Mesenchymal stem cell (in vitro differentiated cells and primary cell): ENCODE measurements at regions not wholly inside any gene's neighbourhood (a gene's known extent, or its start where the extent isn't known, plus 50 kb on each side); places are given as distances from the start of the nearest gene placed in this dataset.

Experiments
- DNase-seq: peaks from one replicate; pipeline ENCODE4 v3.0.0-alpha.2; 2013
- H2AFZ ChIP-seq: one replicate; pipeline ENCODE4 v1.6.1; 2013; ENCODE audit warnings: low read depth, mild to moderate bottlenecking, control low read depth, inconsistent platforms, low read length, moderate library complexity
- H2AK5ac ChIP-seq: 2 replicates; pipeline ENCODE4 v1.6.1; 2013; ENCODE audit warnings: low read length, moderate library complexity, mild to moderate bottlenecking, inconsistent platforms; ENCODE audit not compliant: severe bottlenecking
- H2BK120ac ChIP-seq: one replicate; pipeline ENCODE4 v1.6.1; 2013; ENCODE audit warnings: low read depth, mild to moderate bottlenecking, inconsistent platforms, low read length, moderate library complexity
- H2BK12ac ChIP-seq, 2 experiments: one replicate each; pipeline ENCODE4 v1.6.1; 2013; ENCODE audit warnings: inconsistent platforms in 2 of 2, low read length in 2 of 2, mild to moderate bottlenecking in 2 of 2, moderate library complexity in 2 of 2, control low read depth in 1 of 2
- H2BK15ac ChIP-seq: one replicate; pipeline ENCODE4 v1.6.1; 2013; ENCODE audit warnings: mild to moderate bottlenecking, low read depth, inconsistent platforms; ENCODE audit not compliant: poor library complexity, severe bottlenecking
- H2BK5ac ChIP-seq: 2 replicates; pipeline ENCODE4 v1.6.1; 2013; ENCODE audit warnings: low read depth, mild to moderate bottlenecking, low read length, control low read depth, inconsistent platforms; ENCODE audit not compliant: poor library complexity, severe bottlenecking
- H3K14ac ChIP-seq, 2 experiments: one replicate each; pipeline ENCODE4 v1.6.1; 2013; ENCODE audit warnings: inconsistent platforms in 2 of 2, low read length in 2 of 2, control low read depth in 1 of 2, mild to moderate bottlenecking in 1 of 2, moderate library complexity in 1 of 2
- H3K18ac ChIP-seq, 2 experiments: one replicate each; pipeline ENCODE4 v1.6.1; 2013; ENCODE audit warnings: inconsistent platforms in 2 of 2, low read length in 2 of 2, control low read depth in 1 of 2, low read depth in 1 of 2, mild to moderate bottlenecking in 1 of 2
- H3K23ac ChIP-seq, 2 experiments: one replicate each; pipeline ENCODE4 v1.6.1; 2013; ENCODE audit warnings: inconsistent platforms in 2 of 2, low read length in 2 of 2, mild to moderate bottlenecking in 2 of 2, moderate library complexity in 2 of 2, control low read depth in 1 of 2
- H3K27ac ChIP-seq: 2 replicates; pipeline ENCODE4 v1.5.1; 2013; ENCODE audit warnings: mild to moderate bottlenecking, moderate library complexity, low read length, control low read depth, inconsistent platforms; ENCODE audit not compliant: poor library complexity, severe bottlenecking
- H3K27me3 ChIP-seq, 2 experiments: 2 replicates each; pipeline versions ENCODE4 v1.6.1 to v1.7.0; 2013; ENCODE audit warnings: low read length in 2 of 2, mild to moderate bottlenecking in 2 of 2, moderate library complexity in 2 of 2, control low read depth in 1 of 2, inconsistent platforms in 1 of 2; ENCODE audit not compliant: control insufficient read depth in 1 of 2, insufficient read depth in 1 of 2
- H3K36me3 ChIP-seq, 2 experiments: 2 replicates each; pipeline versions ENCODE4 v1.6.1 to v1.7.0; 2013; ENCODE audit warnings: low read length in 2 of 2, control low read depth in 1 of 2, inconsistent platforms in 1 of 2, low read depth in 1 of 2, mild to moderate bottlenecking in 1 of 2; ENCODE audit not compliant: insufficient read depth in 2 of 2, control insufficient read depth in 1 of 2
- H3K4ac ChIP-seq, 2 experiments: one replicate each; pipeline ENCODE4 v1.6.1; 2013; ENCODE audit warnings: inconsistent platforms in 2 of 2, low read length in 2 of 2, mild to moderate bottlenecking in 2 of 2, moderate library complexity in 2 of 2, control low read depth in 1 of 2, low read depth in 1 of 2
- H3K4me1 ChIP-seq: 2 replicates; pipeline ENCODE4 v1.6.1; 2013; ENCODE audit warnings: low read depth, low read length, control low read depth; ENCODE audit not compliant: control insufficient read depth, insufficient read depth
- H3K4me2 ChIP-seq: 2 replicates; pipeline ENCODE4 v1.6.1; 2013; ENCODE audit warnings: low read length, mild to moderate bottlenecking, inconsistent platforms; ENCODE audit not compliant: poor library complexity, severe bottlenecking
- H3K4me3 ChIP-seq, 2 experiments: 2 replicates each; pipeline versions ENCODE4 v1.5.1 to v1.7.0; 2013; ENCODE audit warnings: low read length in 2 of 2, mild to moderate bottlenecking in 2 of 2, control low read depth in 1 of 2, low read depth in 1 of 2; ENCODE audit not compliant: insufficient read depth in 1 of 2
- H3K79me1 ChIP-seq: replicated peaks from 2 replicates; pipeline ENCODE4 v1.6.1; 2013; ENCODE audit warnings: mild to moderate bottlenecking, control low read depth, low read length, inconsistent platforms; ENCODE audit not compliant: poor library complexity, severe bottlenecking
- H3K9ac ChIP-seq: 2 replicates; pipeline ENCODE4 v1.7.0; 2013; ENCODE audit warnings: mild to moderate bottlenecking, low read length, moderate library complexity
- H3K9me3 ChIP-seq: 2 replicates; pipeline ENCODE4 v1.7.0; 2013; ENCODE audit warnings: mild to moderate bottlenecking, low read length; ENCODE audit not compliant: control insufficient read depth
- H4K8ac ChIP-seq: one replicate; pipeline ENCODE4 v1.6.1; 2013; ENCODE audit warnings: inconsistent platforms, mild to moderate bottlenecking, low read length, moderate library complexity
- H4K91ac ChIP-seq: one replicate; pipeline ENCODE4 v1.6.1; 2013; ENCODE audit warnings: mild to moderate bottlenecking, low read length, inconsistent platforms
- WGBS: methylation state at CpG from one replicate; pipeline ENCODE4 v1.1.7; 2013; ENCODE audit warnings: mixed read lengths; 5-methylcytosine and 5-hydroxymethylcytosine counted together

- Histone ChIP-seq H3K18ac (no peak overlapping the region), H3K27ac (no peak overlapping the region), H3K23ac (no peak overlapping the region), H3K79me1 (no peaks in the 10 kb centered on the region), H2BK120ac (no peak overlapping the region), H3K36me3 (no peaks in the 10 kb centered on the region), H3K4me2 (no peak overlapping the region), H4K8ac (no peak overlapping the region), H3K9ac (no peak overlapping the region), H3K14ac (no peak overlapping the region), H3K4me1 (peaks cover 1% of the 10 kb centered on the region), H3K4ac (no peak overlapping the region), H2AK5ac (no peak overlapping the region), H3K4me3 (no peak overlapping the region), H2BK12ac (no peak overlapping the region), H3K9me3 (no peaks in the 10 kb centered on the region), H4K91ac (no peak overlapping the region), H2BK5ac (no peak overlapping the region), H2AFZ (no peak overlapping the region), H3K27me3 (no peaks in the 10 kb centered on the region), H2BK15ac (no peak overlapping the region)
- 100% methylated on average over 1 of the region's 1 CpG for WGBS
- no peak for DNase-seq
Measured at GRCh38 chr7:116142374-116142773, 68.0 kb upstream of the TES start.

GRCh38 chr7:116142850-116143249, 67.5 kb upstream of the TES start:
- no peak overlapping the region for H4K8ac ChIP-seq
- no peak overlapping the region for H3K9ac ChIP-seq
- H2BK120ac ChIP-seq = no peak overlapping the region
- H3K4me3 ChIP-seq = no peak overlapping the region
- no peaks in the 10 kb centered on the region for H3K27me3 ChIP-seq
- 90% methylated on average over 6 of the region's 6 CpGs for WGBS
- H2AFZ ChIP-seq = no peak overlapping the region
- no peak overlapping the region for H2BK5ac ChIP-seq
- no peak overlapping the region for H3K18ac ChIP-seq
- peaks cover 1% of the 10 kb centered on the region for H3K4me1 ChIP-seq
- H2BK12ac ChIP-seq = no peak overlapping the region
- no peak overlapping the region for H3K23ac ChIP-seq
- no peak overlapping the region for H2AK5ac ChIP-seq
- no peak overlapping the region for H3K4me2 ChIP-seq
- no peak overlapping the region for H3K27ac ChIP-seq
- H3K14ac ChIP-seq = no peak overlapping the region
- DNase-seq = no peak
- H4K91ac ChIP-seq = no peak overlapping the region
- no peak overlapping the region for H2BK15ac ChIP-seq
- no peak overlapping the region for H3K4ac ChIP-seq
- no peaks in the 10 kb centered on the region for H3K36me3 ChIP-seq
- H3K9me3 ChIP-seq = no peaks in the 10 kb centered on the region
- H3K79me1 ChIP-seq = no peaks in the 10 kb centered on the region

GRCh38 chr7:116145245-116145852, 65.0 kb upstream of the TES start:
- H2AK5ac ChIP-seq = no peak overlapping the region
- H3K27ac ChIP-seq = no peak overlapping the region
- no peaks in the 10 kb centered on the region for H3K79me1 ChIP-seq
- no peak overlapping the region for H3K18ac ChIP-seq
- no peaks in the 10 kb centered on the region for H3K36me3 ChIP-seq
- no peaks in the 10 kb centered on the region for H3K4me1 ChIP-seq
- no peaks in the 10 kb centered on the region for H3K27me3 ChIP-seq
- no peak overlapping the region for H2BK5ac ChIP-seq
- no peak for DNase-seq
- no peak overlapping the region for H3K14ac ChIP-seq
- no peak overlapping the region for H2BK15ac ChIP-seq
- H4K91ac ChIP-seq = no peak overlapping the region
- no peak overlapping the region for H2BK120ac ChIP-seq
- 33% methylated on average over 2 of the region's 2 CpGs for WGBS
- no peak overlapping the region for H3K9ac ChIP-seq
- no peaks in the 10 kb centered on the region for H3K9me3 ChIP-seq
- no peak overlapping the region for H4K8ac ChIP-seq
- no peak overlapping the region for H3K4ac ChIP-seq
- no peak overlapping the region for H3K23ac ChIP-seq
- H2BK12ac ChIP-seq = no peak overlapping the region
- H3K4me2 ChIP-seq = no peak overlapping the region
- no peak overlapping the region for H2AFZ ChIP-seq
- no peak overlapping the region for H3K4me3 ChIP-seq

- no peak overlapping the region for H3K27ac ChIP-seq
- 81% methylated on average over 3 of the region's 3 CpGs for WGBS
Measured at GRCh38 chr7:116148108-116148507, 62.2 kb upstream of the TES start.

More at GRCh38 chr7:116148108-116148507, 62.2 kb upstream of the TES start:
- no peaks in the 10 kb centered on the region for H3K79me1 ChIP-seq
- no peaks in the 10 kb centered on the region for H3K9me3 ChIP-seq
- no peaks in the 10 kb centered on the region for H3K36me3 ChIP-seq
- no peak overlapping the region for H3K18ac ChIP-seq
- no peaks in the 10 kb centered on the region for H3K27me3 ChIP-seq
- H3K14ac ChIP-seq = no peak overlapping the region
- no peak overlapping the region for H3K9ac ChIP-seq
- H3K4me2 ChIP-seq = no peak overlapping the region
- H4K8ac ChIP-seq = no peak overlapping the region
- no peak overlapping the region for H2BK15ac ChIP-seq
- H2BK12ac ChIP-seq = no peak overlapping the region
- no peak overlapping the region for H4K91ac ChIP-seq
- H2AFZ ChIP-seq = no peak overlapping the region
- H2BK5ac ChIP-seq = no peak overlapping the region
- no peak overlapping the region for H3K23ac ChIP-seq
- no peaks in the 10 kb centered on the region for H3K4me1 ChIP-seq
- no peak overlapping the region for H2BK120ac ChIP-seq
- H2AK5ac ChIP-seq = no peak overlapping the region
- no peak for DNase-seq
- no peak overlapping the region for H3K4me3 ChIP-seq
- H3K4ac ChIP-seq = no peak overlapping the region
